ENCODE measurements at regions not wholly inside any gene's neighbourhood (a gene's known extent, or its start where the extent isn't known, plus 50 kb on each side); places are given as distances from the start of the nearest gene placed in this dataset.

DNA sequence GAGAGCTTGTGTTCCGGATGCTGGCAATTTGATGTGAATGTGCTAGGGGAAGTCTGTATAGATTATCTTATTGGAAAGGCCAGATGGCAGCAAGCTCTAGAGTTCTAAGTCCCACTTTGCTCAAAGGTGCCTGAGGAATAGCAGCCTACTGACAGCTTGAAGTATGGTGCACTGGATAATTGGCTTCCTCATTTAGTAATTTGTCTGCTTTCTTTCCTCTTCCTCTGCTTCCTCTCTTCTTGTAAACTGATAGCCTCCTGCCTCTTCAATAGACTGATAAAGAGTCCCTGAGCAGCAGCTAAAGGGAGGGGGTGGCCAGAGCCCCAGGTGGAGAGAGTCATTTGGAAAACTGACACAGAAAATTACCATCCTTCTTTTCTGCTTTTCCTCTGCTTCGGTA lies 177.3 kb downstream of the FGF1 start:
- no peak for ATAC-seq (ENCODE audit: low FRiP score)
- DNase-seq (ENCODE audit: low spot score) = no peak
- no peak for TF ChIP-seq CTCF (IDR thresholded peaks at IDR 0.05)

DNA sequence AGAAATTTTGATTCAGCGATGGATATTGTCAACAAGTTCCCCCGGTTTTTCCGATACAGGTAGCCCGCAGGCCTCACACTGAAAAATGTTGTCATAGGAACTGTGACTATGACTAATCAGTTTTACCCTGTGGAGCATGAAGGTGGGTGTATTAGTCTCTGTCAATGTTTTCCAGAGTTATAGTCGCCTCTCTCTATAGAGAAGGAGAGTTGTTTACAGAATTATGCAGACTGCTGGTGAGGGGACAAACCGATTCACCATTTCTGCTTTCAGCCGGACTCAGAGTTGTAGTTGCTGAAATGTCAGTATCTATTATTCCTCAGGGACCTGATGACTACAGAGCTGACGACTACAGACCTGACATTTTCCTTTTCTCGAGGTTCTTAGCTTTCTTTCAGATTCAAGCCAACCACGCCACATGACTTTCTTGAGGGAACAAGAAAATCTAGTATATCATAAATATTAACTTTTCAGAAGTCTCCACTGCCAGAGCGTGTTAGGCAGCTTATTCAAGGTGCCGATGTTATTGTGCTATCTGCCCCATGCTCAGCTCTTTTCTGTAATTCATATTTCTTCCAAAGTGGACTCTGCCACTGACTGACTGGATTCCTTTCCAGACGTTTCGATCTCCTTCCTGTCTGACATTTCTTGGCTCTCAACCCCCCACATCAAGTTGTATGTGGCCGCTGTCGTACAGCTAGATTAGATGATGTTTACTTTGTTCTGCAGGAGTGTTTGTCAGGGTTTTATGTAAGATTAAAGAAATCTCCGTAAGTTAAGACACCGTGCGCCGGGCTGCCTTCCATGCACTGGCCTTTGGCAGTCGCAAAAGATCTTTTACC lies 178.1 kb downstream of the FGF1 start:
- no peak for DNase-seq (ENCODE audit: low spot score)
- no peak for ATAC-seq (ENCODE audit: low FRiP score)
- no peak for TF ChIP-seq CTCF (IDR thresholded peaks at IDR 0.05)

DNA sequence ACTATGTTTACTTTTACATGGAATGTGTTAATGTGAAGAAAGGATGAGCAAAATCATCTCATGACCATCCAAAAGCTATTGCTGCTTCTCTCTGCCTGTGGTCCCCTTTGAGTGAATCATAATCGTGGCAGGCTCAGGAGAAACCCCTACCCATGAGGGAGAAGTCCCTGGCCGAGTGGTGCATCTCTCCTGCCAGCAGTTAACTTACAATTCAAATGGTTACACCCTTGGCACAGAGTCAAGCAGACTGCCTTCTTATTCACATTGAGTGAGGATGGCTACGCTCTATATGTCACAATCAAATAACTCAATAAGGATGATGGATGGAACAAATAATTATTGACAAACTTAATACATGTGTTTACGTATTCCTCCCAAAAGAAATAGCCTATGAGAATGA lies 179.1 kb downstream of the FGF1 start:
- no peak for ATAC-seq (ENCODE audit: low FRiP score)
- DNase-seq (ENCODE audit: low spot score) = no peak
- TF ChIP-seq CTCF (IDR thresholded peaks at IDR 0.05) = no peak

- no peak for TF ChIP-seq CTCF (IDR thresholded peaks at IDR 0.05)
- no peak for ATAC-seq (ENCODE audit: low FRiP score)
- DNase-seq (ENCODE audit: low spot score) = no peak
These were observed 179.8 kb downstream of the FGF1 start for GRCh38 chr5:142506046-142506445.

DNA sequence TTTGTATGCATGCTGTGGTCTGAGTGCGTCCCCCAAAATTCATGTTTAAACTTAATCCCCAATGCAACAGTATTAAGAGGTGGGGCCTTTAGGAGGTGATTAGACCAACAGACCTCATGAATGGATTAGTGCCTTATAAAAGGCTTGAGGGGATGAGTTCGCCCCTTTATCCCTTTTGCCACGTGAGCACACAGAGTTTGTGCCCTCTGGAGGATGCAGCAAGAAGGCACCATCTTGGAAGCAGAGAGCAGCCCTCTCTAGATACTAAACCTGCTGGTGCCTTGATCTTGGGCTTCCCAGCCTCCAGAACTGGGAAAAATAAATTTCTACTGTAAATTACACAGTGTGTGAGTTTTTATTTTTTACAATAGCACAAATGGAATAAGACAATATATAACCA lies 177.1 kb upstream of the SPRY4 start:
- DNase-seq (ENCODE audit: low spot score) = no peak
- no peak for TF ChIP-seq CTCF (IDR thresholded peaks at IDR 0.05)
- ATAC-seq (ENCODE audit: low FRiP score) = no peak

GRCh38 chr5:142500227-142500905 lies 175.5 kb upstream of the SPRY4 start:
- no peak for DNase-seq (ENCODE audit: low spot score)
- no peak for ATAC-seq (ENCODE audit: low FRiP score)

More at GRCh38 chr5:142500227-142500905, 175.5 kb upstream of the SPRY4 start:
- no peak for TF ChIP-seq CTCF (IDR thresholded peaks at IDR 0.05)

Data from omental fat pad (tissue), 3 donors.